Caco-2 (cell line): ENCODE measurements at regions not wholly inside any gene's neighbourhood (a gene's known extent, or its start where the extent isn't known, plus 50 kb on each side); places are given as distances from the start of the nearest gene placed in this dataset.

Experiments used
- BruUV-seq: library from RNA; stranded (reverse); fragments of 400-500 nt; replicated peaks from 2 replicates; lab custom pipeline; 2021; lab: Mats Ljungman, UMichigan
- CTCF ChIA-PET: fragments of 300-600 bp; sonication (Branson Sonifier 250); formaldehyde crosslinking; loops from one replicate; lab custom pipeline; 2022; ENCODE audit warnings: antibody characterized with exemption; lab: Charles Lee
- POLR2A ChIA-PET: fragments of 300-600 bp; sonication (Branson Sonifier 250); formaldehyde crosslinking; loops from one replicate; lab custom pipeline; 2022; ENCODE audit warnings: antibody characterized with exemption; lab: Charles Lee
- DNase-seq, 2 experiments: peaks; one replicate each; pipeline versions ENCODE4 v3.0.0 to v3.0.0-alpha.2; 2020 to 2022
- H3K27me3 ChIP-seq: replicated peaks from 2 replicates; pipeline ENCODE4 v1.6.0; 2011; ENCODE audit warnings: low read length; ENCODE audit not compliant: control insufficient read depth, insufficient read depth
- H3K36me3 ChIP-seq: 2 replicates; pipeline ENCODE4 v1.5.1; 2011; ENCODE audit warnings: low read length; ENCODE audit not compliant: control insufficient read depth, insufficient read depth
- H3K4me1 ChIP-seq: fragments of 250-450 bp; sonication (Bioruptor Pico); 2 replicates; pipeline ENCODE4 v1.5.1; 2020; ENCODE audit warnings: mild to moderate bottlenecking
- H3K4me3 ChIP-seq: 2 replicates; pipeline ENCODE4 v1.5.1; 2011; ENCODE audit warnings: low read depth, mild to moderate bottlenecking, control low read depth, low read length
- H3K9me3 ChIP-seq: fragments of 250-450 bp; sonication (Bioruptor Pico); 2 replicates; pipeline ENCODE4 v1.5.1; 2020; ENCODE audit warnings: mild to moderate bottlenecking, moderate library complexity
- H3K27ac Mint-ChIP-seq: one replicate; pipeline ENCODE4 v1.8.0; 2022; ENCODE audit warnings: mixed read lengths; ENCODE audit not compliant: unreplicated experiment
- H3K27me3 Mint-ChIP-seq: one replicate; pipeline ENCODE4 v1.8.0; 2022; ENCODE audit warnings: mixed read lengths; ENCODE audit not compliant: insufficient read depth, unreplicated experiment
- H3K36me3 Mint-ChIP-seq: one replicate; pipeline ENCODE4 v1.8.0; 2022; ENCODE audit warnings: mild to moderate bottlenecking, mixed read lengths; ENCODE audit not compliant: insufficient read depth, unreplicated experiment
- H3K4me1 Mint-ChIP-seq: one replicate; pipeline ENCODE4 v1.8.0; 2022; ENCODE audit warnings: low read depth, mixed read lengths; ENCODE audit not compliant: unreplicated experiment
- H3K4me3 Mint-ChIP-seq: one replicate; pipeline ENCODE4 v1.8.0; 2022; ENCODE audit warnings: mild to moderate bottlenecking, moderate library complexity, mixed read lengths; ENCODE audit not compliant: unreplicated experiment
- H3K9me3 Mint-ChIP-seq: one replicate; pipeline ENCODE4 v1.8.0; 2022; ENCODE audit warnings: mixed read lengths; ENCODE audit not compliant: unreplicated experiment
- intact Hi-C: fragments of 100-400 bp; cut with micrococcal nuclease; formaldehyde crosslinking; loops from one replicate; pipeline ENCODE4 v1.10.0; 2022; ENCODE audit not compliant: unreplicated experiment
- TF ChIP-seq, protein P1 (sequence below), 2 experiments: fragments of 200-600 bp in 1 of 2; IDR thresholded peaks; 1 replicate in 1 of 2; 2 replicates in 1 of 2; pipeline versions ENCODE4 v1.5.1 to v1.8.0; 2011 to 2022; ENCODE audit warnings: antibody characterized with exemption in 1 of 2, control low read depth in 1 of 2, inconsistent platforms in 1 of 2, low read depth in 1 of 2, low read length in 1 of 2, mild to moderate bottlenecking in 1 of 2, moderate library complexity in 1 of 2; ENCODE audit not compliant: insufficient read depth in 1 of 2, severe bottlenecking in 1 of 2, unreplicated experiment in 1 of 2

DNA sequence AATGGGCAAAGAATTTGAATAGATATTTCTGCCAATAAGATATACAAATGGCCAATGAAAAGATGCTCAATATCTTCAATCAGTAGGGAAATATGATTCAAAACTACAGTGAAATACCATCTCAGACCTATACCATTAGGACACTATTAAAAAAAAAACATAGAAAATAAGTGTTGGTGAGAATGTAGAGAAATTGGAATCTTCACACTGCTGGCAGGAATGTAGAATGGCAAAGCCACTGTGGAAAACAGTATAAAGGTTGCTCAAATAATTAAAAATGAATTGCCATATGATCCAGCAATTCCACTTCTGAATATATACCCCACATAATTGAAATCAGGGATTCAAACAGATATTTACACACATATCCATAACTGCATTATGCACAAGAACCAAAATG, 88.1 kb upstream of the STARD13 start:
- H3K36me3 Mint-ChIP-seq = no peaks in the 10 kb centered on the region
- Histone ChIP-seq H3K4me3 (no peak overlapping the region), H3K27me3 (no peaks in the 10 kb centered on the region), H3K9me3 (no peaks in the 10 kb centered on the region), H3K36me3 (no peaks in the 10 kb centered on the region), H3K4me1 (no peaks in the 10 kb centered on the region; the same call in 1 of the 2 replicates)
- H3K27ac Mint-ChIP-seq = no peak overlapping the region
- BruUV-seq = no TSS peak
- DNase-seq = no peak
- intact Hi-C loops = no loop called here
- TF ChIP-seq, protein P1, sequence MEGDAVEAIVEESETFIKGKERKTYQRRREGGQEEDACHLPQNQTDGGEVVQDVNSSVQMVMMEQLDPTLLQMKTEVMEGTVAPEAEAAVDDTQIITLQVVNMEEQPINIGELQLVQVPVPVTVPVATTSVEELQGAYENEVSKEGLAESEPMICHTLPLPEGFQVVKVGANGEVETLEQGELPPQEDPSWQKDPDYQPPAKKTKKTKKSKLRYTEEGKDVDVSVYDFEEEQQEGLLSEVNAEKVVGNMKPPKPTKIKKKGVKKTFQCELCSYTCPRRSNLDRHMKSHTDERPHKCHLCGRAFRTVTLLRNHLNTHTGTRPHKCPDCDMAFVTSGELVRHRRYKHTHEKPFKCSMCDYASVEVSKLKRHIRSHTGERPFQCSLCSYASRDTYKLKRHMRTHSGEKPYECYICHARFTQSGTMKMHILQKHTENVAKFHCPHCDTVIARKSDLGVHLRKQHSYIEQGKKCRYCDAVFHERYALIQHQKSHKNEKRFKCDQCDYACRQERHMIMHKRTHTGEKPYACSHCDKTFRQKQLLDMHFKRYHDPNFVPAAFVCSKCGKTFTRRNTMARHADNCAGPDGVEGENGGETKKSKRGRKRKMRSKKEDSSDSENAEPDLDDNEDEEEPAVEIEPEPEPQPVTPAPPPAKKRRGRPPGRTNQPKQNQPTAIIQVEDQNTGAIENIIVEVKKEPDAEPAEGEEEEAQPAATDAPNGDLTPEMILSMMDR (IDR thresholded peaks at IDR 0.05; ENCODE audit: insufficient read depth in 1 of 2, low read depth in 1 of 2, low read length in 1 of 2, severe bottlenecking in 1 of 2, unreplicated experiment in 1 of 2) = no peak
- POLR2A ChIA-PET = no interaction called here
- H3K4me1 Mint-ChIP-seq = peaks cover 7% of the 10 kb centered on the region
- H3K9me3 Mint-ChIP-seq = no peaks in the 10 kb centered on the region
- CTCF ChIA-PET = no interaction called here
- no peak overlapping the region for H3K4me3 Mint-ChIP-seq
- no peaks in the 10 kb centered on the region for H3K27me3 Mint-ChIP-seq

DNA sequence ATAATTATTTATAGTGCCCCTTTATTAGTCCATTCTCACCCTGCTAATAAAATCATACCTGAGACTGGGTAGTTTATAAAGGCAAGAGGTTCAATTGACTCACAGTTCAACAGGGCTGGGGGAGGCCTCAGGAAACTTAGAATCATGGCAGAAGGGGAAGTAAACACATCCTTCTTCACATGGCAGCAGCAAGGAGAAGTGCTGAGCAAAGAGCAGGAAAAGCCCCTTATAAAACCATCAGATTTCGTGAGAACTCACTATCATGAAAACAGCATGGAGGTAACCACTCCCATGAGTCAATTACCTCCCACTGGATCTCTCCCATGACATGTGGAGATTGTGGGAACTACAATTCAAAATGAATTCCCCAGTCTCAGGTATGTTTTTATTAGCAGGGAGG, 89.9 kb upstream of the STARD13 start:
- H3K9me3 ChIP-seq = no peaks in the 10 kb centered on the region
- Mint-ChIP-seq H3K36me3 (no peaks in the 10 kb centered on the region), H3K9me3 (no peaks in the 10 kb centered on the region), H3K27me3 (no peaks in the 10 kb centered on the region), H3K4me1 (peaks cover 7% of the 10 kb centered on the region), H3K4me3 (no peak overlapping the region), H3K27ac (no peak overlapping the region)
- TF ChIP-seq, protein P1 (IDR thresholded peaks at IDR 0.05; ENCODE audit: insufficient read depth in 1 of 2, low read depth in 1 of 2, low read length in 1 of 2, severe bottlenecking in 1 of 2, unreplicated experiment in 1 of 2) = no peak
- BruUV-seq = no TSS peak
- intact Hi-C loops = no loop called here
- no peaks in the 10 kb centered on the region for H3K36me3 ChIP-seq
- H3K4me1 ChIP-seq = no peaks in the 10 kb centered on the region; the same call in 1 of the 2 replicates
- ChIA-PET CTCF (no interaction called here), POLR2A (no interaction called here)
- no peak overlapping the region for H3K4me3 ChIP-seq
- DNase-seq = no peak
- no peaks in the 10 kb centered on the region for H3K27me3 ChIP-seq

DNA sequence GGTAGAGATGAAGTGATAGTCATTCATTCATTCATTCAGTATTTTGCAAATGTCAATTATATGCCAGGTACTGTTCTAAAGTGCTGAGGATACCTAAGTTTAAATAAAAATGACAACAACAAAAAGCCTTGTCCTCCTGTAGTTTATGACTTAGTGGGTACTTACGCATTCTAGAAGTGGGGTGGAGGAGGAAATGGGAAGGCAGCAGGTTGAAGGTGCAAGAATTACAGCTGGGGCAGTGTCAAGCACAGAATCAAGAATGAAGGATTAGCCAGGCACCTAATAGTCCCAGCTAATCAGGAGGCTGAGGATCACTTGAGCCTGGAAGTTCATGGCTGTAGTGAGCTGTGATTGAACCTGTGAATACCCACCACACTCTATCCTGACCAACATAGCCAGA, 90.7 kb upstream of the STARD13 start:
- Mint-ChIP-seq H3K27me3 (no peaks in the 10 kb centered on the region), H3K36me3 (no peaks in the 10 kb centered on the region), H3K4me3 (no peak overlapping the region), H3K9me3 (no peaks in the 10 kb centered on the region), H3K27ac (no peak overlapping the region), H3K4me1 (peaks cover 7% of the 10 kb centered on the region)
- H3K36me3 ChIP-seq = no peaks in the 10 kb centered on the region
- POLR2A ChIA-PET = interaction anchor here (0.6 kb wide), 1 partner anchor 168 kb away, joined by 4 read pairs; no protein-coding TSS in a partner anchor
- CTCF ChIA-PET = no interaction called here
- H3K9me3 ChIP-seq = no peaks in the 10 kb centered on the region
- BruUV-seq = no TSS peak
- no peak overlapping the region for H3K4me3 ChIP-seq
- H3K27me3 ChIP-seq = no peaks in the 10 kb centered on the region
- TF ChIP-seq, protein P1 (IDR thresholded peaks at IDR 0.05; ENCODE audit: insufficient read depth in 1 of 2, low read depth in 1 of 2, low read length in 1 of 2, severe bottlenecking in 1 of 2, unreplicated experiment in 1 of 2) = no peak
- DNase-seq = no peak
- no peaks in the 10 kb centered on the region; the same call in 1 of the 2 replicates for H3K4me1 ChIP-seq
- intact Hi-C loops = no loop called here
